ENCODE measurements at regions not wholly inside any gene's neighbourhood (a gene's known extent, or its start where the extent isn't known, plus 50 kb on each side); places are given as distances from the start of the nearest gene placed in this dataset.

GRCh38 chr4:31678356-31678755 is 958.2 kb downstream of the PCDH7 start:
- H3K4me3 ChIP-seq (ENCODE audit: low read length): no peak overlapping the region
- no peak for TF ChIP-seq CTCF (conservative IDR thresholded peaks at IDR 0.05; ENCODE audit: low read depth, low read length)
- no peak for DNase-seq (ENCODE audit: low read depth)

GRCh38 chr4:31682796-31683195 is 962.6 kb downstream of the PCDH7 start:
- TF ChIP-seq CTCF (conservative IDR thresholded peaks at IDR 0.05; ENCODE audit: low read depth, low read length): no peak
- DNase-seq (ENCODE audit: low read depth): no peak
- no peak overlapping the region for H3K4me3 ChIP-seq (ENCODE audit: low read length)

GRCh38 chr4:31687717-31688342 is 967.7 kb downstream of the PCDH7 start:
- TF ChIP-seq CTCF (conservative IDR thresholded peaks at IDR 0.05; ENCODE audit: low read depth, low read length): no peak
- H3K4me3 ChIP-seq (ENCODE audit: low read length): no peak overlapping the region
- DNase-seq (ENCODE audit: low read depth): no peak

- H3K4me3 ChIP-seq (ENCODE audit: low read length): no peak overlapping the region
- TF ChIP-seq CTCF (conservative IDR thresholded peaks at IDR 0.05; ENCODE audit: low read depth, low read length): no peak
- no peak for DNase-seq (ENCODE audit: low read depth)
Observed at GRCh38 chr4:31692399-31692940, 972.3 kb downstream of the PCDH7 start.

GRCh38 chr4:31701256-31701655 is 981.1 kb downstream of the PCDH7 start:
- no peak for DNase-seq (ENCODE audit: low read depth)
- no peak overlapping the region for H3K4me3 ChIP-seq (ENCODE audit: low read length)
- TF ChIP-seq CTCF (conservative IDR thresholded peaks at IDR 0.05; ENCODE audit: low read depth, low read length): no peak

GRCh38 chr4:31702326-31702725 is 982.2 kb downstream of the PCDH7 start:
- TF ChIP-seq CTCF (conservative IDR thresholded peaks at IDR 0.05; ENCODE audit: low read depth, low read length): no peak
- no peak overlapping the region for H3K4me3 ChIP-seq (ENCODE audit: low read length)
- DNase-seq (ENCODE audit: low read depth): no peak

GRCh38 chr4:31714238-31714637 is 994.1 kb downstream of the PCDH7 start:
- DNase-seq (ENCODE audit: low read depth): no peak
- no peak overlapping the region for H3K4me3 ChIP-seq (ENCODE audit: low read length)

More at GRCh38 chr4:31714238-31714637, 994.1 kb downstream of the PCDH7 start:
- no peak for TF ChIP-seq CTCF (conservative IDR thresholded peaks at IDR 0.05; ENCODE audit: low read depth, low read length)

Measured in retinal pigment epithelial cell (primary cell).